H9 (cell line): ENCODE measurements at regions not wholly inside any gene's neighbourhood (a gene's known extent, or its start where the extent isn't known, plus 50 kb on each side); places are given as distances from the start of the nearest gene placed in this dataset.

Source experiments
- DNase-seq: peaks from one replicate; pipeline ENCODE4 v3.0.0-alpha.2; 2017
- H2AFZ ChIP-seq: one replicate; pipeline ENCODE4 v1.6.1; 2013; ENCODE audit warnings: mild to moderate bottlenecking, low read length, control low read depth, moderate library complexity
- H2AK5ac ChIP-seq: 2 replicates; pipeline ENCODE4 v1.6.1; 2013; ENCODE audit warnings: low read length, control low read depth, mixed read lengths; ENCODE audit not compliant: insufficient read length
- H2BK120ac ChIP-seq: one replicate; pipeline ENCODE4 v1.6.1; 2013; ENCODE audit warnings: low read depth, mild to moderate bottlenecking, low read length, control low read depth, inconsistent platforms; ENCODE audit not compliant: poor library complexity, severe bottlenecking
- H2BK12ac ChIP-seq: 2 replicates; pipeline ENCODE4 v1.6.1; 2013; ENCODE audit warnings: low read length, control low read depth, mixed read lengths, low read depth; ENCODE audit not compliant: insufficient read length
- H2BK15ac ChIP-seq: 2 replicates; pipeline ENCODE4 v1.6.1; 2013; ENCODE audit warnings: low read depth, low read length, control low read depth
- H2BK20ac ChIP-seq: one replicate; pipeline ENCODE4 v1.6.1; 2013; ENCODE audit warnings: low read depth, mild to moderate bottlenecking, low read length, control low read depth, inconsistent platforms; ENCODE audit not compliant: poor library complexity, severe bottlenecking
- H2BK5ac ChIP-seq: 2 replicates; pipeline ENCODE4 v1.6.1; 2013; ENCODE audit warnings: low read length, control low read depth, mixed read lengths; ENCODE audit not compliant: insufficient read length
- H3K14ac ChIP-seq: 2 replicates; pipeline ENCODE4 v1.6.1; 2013; ENCODE audit warnings: low read length, control low read depth; ENCODE audit not compliant: insufficient read depth
- H3K18ac ChIP-seq: 2 replicates; pipeline ENCODE4 v1.6.1; 2013; ENCODE audit warnings: low read depth, mild to moderate bottlenecking, mixed read lengths, low read length, control low read depth; ENCODE audit not compliant: insufficient read length
- H3K23ac ChIP-seq: 2 replicates; pipeline ENCODE4 v1.6.1; 2013; ENCODE audit warnings: low read length, control low read depth, mixed read lengths, low read depth; ENCODE audit not compliant: insufficient read length
- H3K23me2 ChIP-seq: 2 replicates; pipeline ENCODE4 v1.6.1; 2013; ENCODE audit warnings: low read depth, mild to moderate bottlenecking, mixed read lengths, low read length, control low read depth; ENCODE audit not compliant: insufficient read length, poor library complexity, severe bottlenecking
- H3K27ac ChIP-seq: 2 replicates; pipeline ENCODE4 v1.5.1; 2013; ENCODE audit warnings: low read length, control low read depth, mixed read lengths, low read depth; ENCODE audit not compliant: insufficient read length
- H3K27me3 ChIP-seq: 2 replicates; pipeline ENCODE4 v1.6.1; 2013; ENCODE audit warnings: low read length, control low read depth, inconsistent platforms; ENCODE audit not compliant: insufficient read depth
- H3K4ac ChIP-seq: 2 replicates; pipeline ENCODE4 v1.6.1; 2013; ENCODE audit warnings: low read depth, mild to moderate bottlenecking, control low read depth, inconsistent platforms, low read length, moderate library complexity
- H3K4me1 ChIP-seq: 2 replicates; pipeline ENCODE4 v1.6.1; 2013; ENCODE audit warnings: low read length, control low read depth, inconsistent platforms; ENCODE audit not compliant: insufficient read depth
- H3K4me2 ChIP-seq: 2 replicates; pipeline ENCODE4 v1.6.1; 2013; ENCODE audit warnings: low read length, control low read depth, mixed read lengths; ENCODE audit not compliant: insufficient read length, insufficient read depth
- H3K56ac ChIP-seq: 2 replicates; pipeline ENCODE4 v1.6.1; 2013; ENCODE audit warnings: low read depth, mild to moderate bottlenecking, mixed read lengths, low read length, control low read depth; ENCODE audit not compliant: insufficient read length
- H3K79me1 ChIP-seq: 2 replicates; pipeline ENCODE4 v1.6.1; 2013; ENCODE audit warnings: low read depth, mild to moderate bottlenecking, moderate library complexity, low read length, control low read depth, inconsistent platforms; ENCODE audit not compliant: insufficient read depth, poor library complexity, severe bottlenecking
- H3K79me2 ChIP-seq: 2 replicates; pipeline ENCODE4 v1.6.1; 2013; ENCODE audit warnings: low read length, control low read depth, inconsistent platforms; ENCODE audit not compliant: insufficient read depth
- H3K9ac ChIP-seq: 2 replicates; pipeline ENCODE4 v1.6.1; 2013; ENCODE audit warnings: low read length, control low read depth, mixed read lengths; ENCODE audit not compliant: insufficient read length; ENCODE audit errors: extremely low read depth
- H3K9me3 ChIP-seq: one replicate; pipeline ENCODE4 v1.6.1; 2013; ENCODE audit warnings: low read depth, low read length, inconsistent platforms; ENCODE audit not compliant: control insufficient read depth
- H3T11ph ChIP-seq: one replicate; pipeline ENCODE4 v1.6.1; 2013; ENCODE audit warnings: mild to moderate bottlenecking, low read length, control low read depth, inconsistent platforms
- H4K20me1 ChIP-seq: one replicate; pipeline ENCODE4 v1.6.1; 2013; ENCODE audit not compliant: control insufficient read depth, insufficient read length, insufficient read depth
- H4K5ac ChIP-seq: 2 replicates; pipeline ENCODE4 v1.6.1; 2013; ENCODE audit warnings: low read depth, mild to moderate bottlenecking, mixed read lengths, low read length, control low read depth; ENCODE audit not compliant: insufficient read length
- H4K8ac ChIP-seq: replicated peaks from 2 replicates; pipeline ENCODE4 v1.6.1; 2013; ENCODE audit warnings: low read length, control low read depth, mixed read lengths, low read depth; ENCODE audit not compliant: insufficient read length
- H4K91ac ChIP-seq: 2 replicates; pipeline ENCODE4 v1.6.1; 2013; ENCODE audit warnings: low read depth, mild to moderate bottlenecking, moderate library complexity, mixed read lengths, low read length, control low read depth; ENCODE audit not compliant: insufficient read length
- H3K27ac Mint-ChIP-seq, 3 experiments: 2 replicates in 2 of 3; 3 replicates in 1 of 3; pipeline ENCODE4 v1.8.0; 2020 to 2021; ENCODE audit warnings: mixed read lengths in 3 of 3, mild to moderate bottlenecking in 1 of 3, moderate library complexity in 1 of 3
- H3K27me3 Mint-ChIP-seq: 2 replicates; pipeline ENCODE4 v1.8.0; 2021; ENCODE audit warnings: low read depth, mild to moderate bottlenecking, moderate library complexity, mixed read lengths
- H3K36me3 Mint-ChIP-seq, 3 experiments: 2 replicates in 2 of 3; 3 replicates in 1 of 3; pipeline ENCODE4 v1.8.0; 2020 to 2021; ENCODE audit warnings: low read depth in 3 of 3, mixed read lengths in 3 of 3; ENCODE audit not compliant: insufficient read depth in 1 of 3
- H3K4me1 Mint-ChIP-seq, 2 experiments: 2 replicates each; pipeline ENCODE4 v1.8.0; 2020; ENCODE audit warnings: mixed read lengths in 2 of 2
- H3K4me3 Mint-ChIP-seq, 2 experiments: 2 replicates in 1 of 2; 3 replicates in 1 of 2; pipeline ENCODE4 v1.8.0; 2020 to 2021; ENCODE audit warnings: mild to moderate bottlenecking in 2 of 2, mixed read lengths in 2 of 2, moderate library complexity in 1 of 2
- H3K9me3 Mint-ChIP-seq, 2 experiments: 2 replicates in 1 of 2; 3 replicates in 1 of 2; pipeline ENCODE4 v1.8.0; 2020; ENCODE audit warnings: mild to moderate bottlenecking in 2 of 2, mixed read lengths in 2 of 2, moderate library complexity in 1 of 2
- WGBS: extraction: QIAGEN DNeasy Blood & Tissue Kit; methylation state at CpG from one replicate; pipeline ENCODE4 v1.1.7; 2013; ENCODE audit warnings: missing lambda C conversion rate, low lambda C conversion rate, mixed read lengths; ENCODE audit not compliant: insufficient read length; ENCODE audit errors: extremely low coverage; 5-methylcytosine and 5-hydroxymethylcytosine counted together
- TF ChIP-seq, protein P1 (sequence below): fragments of 200-600 bp; sonication (generic); conservative IDR thresholded peaks from 3 replicates; pipeline ENCODE4 v1.8.0; 2021; ENCODE audit warnings: antibody characterized with exemption, mild to moderate bottlenecking

- Histone ChIP-seq H3K23ac (no peak overlapping the region), H4K20me1 (no peaks in the 10 kb centered on the region), H3K4ac (no peak overlapping the region), H2BK12ac (no peak overlapping the region), H3K9ac (no peak overlapping the region), H2AFZ (no peak overlapping the region), H3T11ph (no peak overlapping the region), H4K5ac (no peak overlapping the region), H2BK15ac (no peak overlapping the region), H3K14ac (no peak overlapping the region), H3K27me3 (no peaks in the 10 kb centered on the region), H3K4me1 (no peaks in the 10 kb centered on the region), H3K4me2 (no peak overlapping the region), H3K27ac (no peak overlapping the region), H3K79me1 (no peaks in the 10 kb centered on the region), H3K9me3 (no peaks in the 10 kb centered on the region), H3K56ac (no peak overlapping the region), H2BK20ac (no peak overlapping the region), H2BK120ac (no peak overlapping the region), H3K18ac (no peak overlapping the region), H4K8ac (no peak overlapping the region), H4K91ac (no peak overlapping the region), H3K79me2 (no peaks in the 10 kb centered on the region), H3K23me2 (no peaks in the 10 kb centered on the region), H2AK5ac (no peak overlapping the region), H2BK5ac (no peak overlapping the region)
- no peak overlapping the region for H3K27ac Mint-ChIP-seq
- H3K4me1 Mint-ChIP-seq = no peaks in the 10 kb centered on the region
- H3K9me3 Mint-ChIP-seq = peaks cover 10 to 12% of the 10 kb centered on the region in 2 experiments; a peak in 4 of 5 replicates
- DNase-seq = no peak
- no CpG with 5 or more reads among the region's 7 CpGs for WGBS
- TF ChIP-seq, protein P1, sequence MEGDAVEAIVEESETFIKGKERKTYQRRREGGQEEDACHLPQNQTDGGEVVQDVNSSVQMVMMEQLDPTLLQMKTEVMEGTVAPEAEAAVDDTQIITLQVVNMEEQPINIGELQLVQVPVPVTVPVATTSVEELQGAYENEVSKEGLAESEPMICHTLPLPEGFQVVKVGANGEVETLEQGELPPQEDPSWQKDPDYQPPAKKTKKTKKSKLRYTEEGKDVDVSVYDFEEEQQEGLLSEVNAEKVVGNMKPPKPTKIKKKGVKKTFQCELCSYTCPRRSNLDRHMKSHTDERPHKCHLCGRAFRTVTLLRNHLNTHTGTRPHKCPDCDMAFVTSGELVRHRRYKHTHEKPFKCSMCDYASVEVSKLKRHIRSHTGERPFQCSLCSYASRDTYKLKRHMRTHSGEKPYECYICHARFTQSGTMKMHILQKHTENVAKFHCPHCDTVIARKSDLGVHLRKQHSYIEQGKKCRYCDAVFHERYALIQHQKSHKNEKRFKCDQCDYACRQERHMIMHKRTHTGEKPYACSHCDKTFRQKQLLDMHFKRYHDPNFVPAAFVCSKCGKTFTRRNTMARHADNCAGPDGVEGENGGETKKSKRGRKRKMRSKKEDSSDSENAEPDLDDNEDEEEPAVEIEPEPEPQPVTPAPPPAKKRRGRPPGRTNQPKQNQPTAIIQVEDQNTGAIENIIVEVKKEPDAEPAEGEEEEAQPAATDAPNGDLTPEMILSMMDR = no peak
- peaks cover 3 to 11% (median 4%) of the 10 kb centered on the region in 3 experiments; a peak in 3 of 7 replicates for H3K36me3 Mint-ChIP-seq
- no peak overlapping the region for H3K4me3 Mint-ChIP-seq
- peaks cover 20% of the 10 kb centered on the region for H3K27me3 Mint-ChIP-seq
Observed at GRCh38 chr9:126205265-126205664, 121.4 kb upstream of the MVB12B start.
